MV-4-11 (cell line): ENCODE measurements at regions not wholly inside any gene's neighbourhood (a gene's known extent, or its start where the extent isn't known, plus 50 kb on each side); places are given as distances from the start of the nearest gene placed in this dataset.

ENCODE experiments used
- DNase-seq: peaks from one replicate; lab custom pipeline; 2025; lab: John Stamatoyannopoulos, UW

- DNase-seq: no peak
Measured at GRCh38 chr2:58560531-58560930, 319.4 kb upstream of the FANCL start.

GRCh38 chr2:58558881-58559280 is 317.8 kb upstream of the FANCL start:
- no peak for DNase-seq

- no peak for DNase-seq
Measured at GRCh38 chr2:58557176-58557575, 316.1 kb upstream of the FANCL start.

- no peak for DNase-seq
Measured at GRCh38 chr2:58553937-58554336, 312.8 kb upstream of the FANCL start.

- no peak for DNase-seq
Measured at GRCh38 chr2:58553522-58553921, 312.4 kb upstream of the FANCL start.

GRCh38 chr2:58545300-58546280 is 304.5 kb upstream of the FANCL start:
- DNase-seq: no peak

- no peak for DNase-seq
Measured at GRCh38 chr2:58543442-58543841, 302.3 kb upstream of the FANCL start.

- DNase-seq: no peak
Measured at GRCh38 chr2:58541511-58541910, 300.4 kb upstream of the FANCL start.

GRCh38 chr2:58540681-58541080 is 299.6 kb upstream of the FANCL start:
- no peak for DNase-seq

- DNase-seq: no peak
Measured at GRCh38 chr2:58539973-58540372, 298.8 kb upstream of the FANCL start.

- no peak for DNase-seq
Measured at GRCh38 chr2:58535990-58536389, 294.9 kb upstream of the FANCL start.

- no peak for DNase-seq
Measured at GRCh38 chr2:58535182-58535581, 294.1 kb upstream of the FANCL start.

- DNase-seq: no peak
Measured at GRCh38 chr2:58533376-58533775, 292.3 kb upstream of the FANCL start.

- DNase-seq: no peak
Measured at GRCh38 chr2:58532641-58533040, 291.5 kb upstream of the FANCL start.

- no peak for DNase-seq
Measured at GRCh38 chr2:58527647-58528046, 286.5 kb upstream of the FANCL start.

GRCh38 chr2:58521803-58522554 is 280.9 kb upstream of the FANCL start:
- no peak for DNase-seq

- no peak for DNase-seq
Measured at GRCh38 chr2:58520903-58521302, 279.8 kb upstream of the FANCL start.

GRCh38 chr2:58517881-58518280 is 276.8 kb upstream of the FANCL start:
- DNase-seq: no peak

GRCh38 chr2:58516695-58517094 is 275.6 kb upstream of the FANCL start:
- DNase-seq: no peak

GRCh38 chr2:58515827-58516573 is 274.9 kb upstream of the FANCL start:
- peak; percentile 28 for DNase-seq

- DNase-seq: no peak
Measured at GRCh38 chr2:58514252-58514651, 273.1 kb upstream of the FANCL start.

- DNase-seq: no peak
Measured at GRCh38 chr2:58512878-58513277, 271.8 kb upstream of the FANCL start.
